ACC112 (cell line): ENCODE measurements at regions not wholly inside any gene's neighbourhood (a gene's known extent, or its start where the extent isn't known, plus 50 kb on each side); places are given as distances from the start of the nearest gene placed in this dataset.

ENCODE experiments used
- H2AFZ ChIP-seq: fragments of 200-600 bp; sonication (generic); one replicate; pipeline ENCODE4 v1.6.0; 2017; ENCODE audit warnings: antibody characterized with exemption, low read length; ENCODE audit not compliant: unreplicated experiment
- H3K27ac ChIP-seq: fragments of 200-600 bp; sonication (generic); 2 replicates; pipeline ENCODE4 v1.5.1; 2014; ENCODE audit warnings: low read depth, mild to moderate bottlenecking, antibody characterized with exemption, low read length, moderate library complexity
- H3K27me3 ChIP-seq: fragments of 200-600 bp; sonication (generic); 2 replicates; pipeline ENCODE4 v1.6.1; 2014; ENCODE audit warnings: mild to moderate bottlenecking, antibody characterized with exemption, low read length, moderate library complexity, mixed read lengths; ENCODE audit not compliant: insufficient read depth
- H3K36me3 ChIP-seq: fragments of 200-600 bp; sonication (generic); 2 replicates; pipeline ENCODE4 v1.6.1; 2016; ENCODE audit warnings: mild to moderate bottlenecking, antibody characterized with exemption, low read length, moderate library complexity, mixed read lengths; ENCODE audit not compliant: insufficient read depth
- H3K4me1 ChIP-seq: fragments of 200-600 bp; sonication (generic); one replicate; pipeline ENCODE4 v1.6.1; 2016; ENCODE audit warnings: low read length, mixed read lengths; ENCODE audit not compliant: insufficient read depth, unreplicated experiment, control insufficient read depth
- H3K4me3 ChIP-seq: fragments of 200-600 bp; sonication (generic); 2 replicates; pipeline ENCODE4 v1.5.1; 2014; ENCODE audit warnings: mild to moderate bottlenecking, low read depth, low read length
- H3K79me2 ChIP-seq: fragments of 200-600 bp; sonication (generic); one replicate; pipeline ENCODE4 v1.6.0; 2016; ENCODE audit warnings: low read length; ENCODE audit not compliant: control insufficient read depth, unreplicated experiment, insufficient read depth

- H3K27ac ChIP-seq, result no peak overlapping the region
- no peak overlapping the region for H3K4me3 ChIP-seq
- H3K36me3 ChIP-seq, result no peaks in the 10 kb centered on the region
- no peak overlapping the region for H2AFZ ChIP-seq
- H3K4me1 ChIP-seq, result peaks cover 13% of the 10 kb centered on the region
- no peaks in the 10 kb centered on the region for H3K27me3 ChIP-seq
- no peaks in the 10 kb centered on the region for H3K79me2 ChIP-seq
Observed at GRCh38 chr22:47278655-47279054, 516.2 kb downstream of the TBC1D22A start.

DNA sequence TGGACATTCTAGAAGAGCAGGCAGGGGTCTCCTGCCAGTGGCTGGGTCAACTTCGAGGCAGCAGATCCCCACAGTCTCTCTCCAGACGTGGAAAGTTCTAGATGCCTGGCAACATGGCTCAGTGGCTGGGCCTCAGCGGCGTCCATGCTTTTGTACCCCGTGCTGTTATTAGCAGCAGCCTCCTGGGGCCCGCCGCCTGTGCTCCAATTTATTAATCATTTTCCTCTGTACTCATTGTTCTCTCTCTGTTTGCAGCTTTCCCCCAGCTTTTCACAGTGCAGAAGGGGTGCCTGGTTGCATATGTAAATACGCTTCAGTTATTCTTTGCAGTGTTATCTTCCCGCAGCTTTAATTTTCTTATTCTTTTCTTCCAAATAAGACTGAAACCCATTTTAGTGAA is 515.1 kb downstream of the TBC1D22A start:
- Histone ChIP-seq H2AFZ (no peak overlapping the region), H3K27me3 (no peaks in the 10 kb centered on the region), H3K79me2 (no peaks in the 10 kb centered on the region), H3K4me3 (no peak overlapping the region), H3K4me1 (peaks cover 13% of the 10 kb centered on the region), H3K27ac (no peak overlapping the region), H3K36me3 (no peaks in the 10 kb centered on the region)

DNA sequence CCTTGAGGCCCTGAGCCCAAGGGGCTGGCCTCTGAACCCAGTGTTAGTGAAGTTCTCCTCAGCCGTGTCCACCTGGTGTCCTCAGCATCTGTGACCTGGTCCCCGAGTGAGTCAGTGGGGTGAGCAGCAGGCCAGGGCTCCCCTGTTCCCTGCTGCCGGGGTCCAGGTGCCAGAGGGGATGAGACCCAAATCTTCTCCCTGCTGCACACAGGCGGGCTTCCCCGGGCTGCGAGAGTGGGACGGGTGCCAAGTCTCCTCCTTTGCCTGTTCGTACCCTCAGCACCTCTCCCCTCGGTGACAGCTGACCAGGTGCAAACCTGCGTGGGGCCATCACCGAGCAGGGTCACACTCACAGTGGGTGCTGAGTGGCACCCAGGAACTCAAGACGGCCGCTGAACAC is 514.5 kb downstream of the TBC1D22A start:
- no peak overlapping the region for H2AFZ ChIP-seq
- no peaks in the 10 kb centered on the region for H3K79me2 ChIP-seq
- no peak overlapping the region for H3K27ac ChIP-seq
- H3K4me1 ChIP-seq, result peaks cover 13% of the 10 kb centered on the region
- no peaks in the 10 kb centered on the region for H3K27me3 ChIP-seq
- no peaks in the 10 kb centered on the region for H3K36me3 ChIP-seq
- no peak overlapping the region for H3K4me3 ChIP-seq

GRCh38 chr22:47276450-47276820 is 514.0 kb downstream of the TBC1D22A start:
- Histone ChIP-seq H3K27ac (no peak overlapping the region), H3K4me3 (no peak overlapping the region), H3K36me3 (no peaks in the 10 kb centered on the region), H3K27me3 (no peaks in the 10 kb centered on the region), H3K4me1 (peaks cover 13% of the 10 kb centered on the region), H3K79me2 (no peaks in the 10 kb centered on the region), H2AFZ (no peak overlapping the region)

- Histone ChIP-seq H3K27ac (no peak overlapping the region), H3K4me1 (peaks cover 13% of the 10 kb centered on the region), H3K27me3 (no peaks in the 10 kb centered on the region), H3K36me3 (no peaks in the 10 kb centered on the region), H3K79me2 (no peaks in the 10 kb centered on the region), H2AFZ (no peak overlapping the region), H3K4me3 (no peak overlapping the region)
Observed at GRCh38 chr22:47275605-47276449, 513.4 kb downstream of the TBC1D22A start.

- H3K79me2 ChIP-seq, result no peaks in the 10 kb centered on the region
- no peak overlapping the region for H3K27ac ChIP-seq
- H3K4me3 ChIP-seq, result no peak overlapping the region
- H3K36me3 ChIP-seq, result no peaks in the 10 kb centered on the region
- H2AFZ ChIP-seq, result no peak overlapping the region
- no peaks in the 10 kb centered on the region for H3K27me3 ChIP-seq
- H3K4me1 ChIP-seq, result peaks cover 13% of the 10 kb centered on the region
Observed at GRCh38 chr22:47274196-47274595, 511.7 kb downstream of the TBC1D22A start.

- H3K4me3 ChIP-seq, result no peak overlapping the region
- no peaks in the 10 kb centered on the region for H3K79me2 ChIP-seq
- no peaks in the 10 kb centered on the region for H3K36me3 ChIP-seq
- peaks cover 3% of the 10 kb centered on the region for H3K4me1 ChIP-seq
- no peak overlapping the region for H3K27ac ChIP-seq
- no peaks in the 10 kb centered on the region for H3K27me3 ChIP-seq
- no peak overlapping the region for H2AFZ ChIP-seq
Observed at GRCh38 chr22:47270463-47271135, 508.1 kb downstream of the TBC1D22A start.

GRCh38 chr22:47269516-47270088 is 507.2 kb downstream of the TBC1D22A start:
- no peak overlapping the region for H2AFZ ChIP-seq
- H3K4me1 ChIP-seq, result no peaks in the 10 kb centered on the region
- no peak overlapping the region for H3K4me3 ChIP-seq
- H3K79me2 ChIP-seq, result no peaks in the 10 kb centered on the region
- no peak overlapping the region for H3K27ac ChIP-seq
- no peaks in the 10 kb centered on the region for H3K36me3 ChIP-seq
- no peaks in the 10 kb centered on the region for H3K27me3 ChIP-seq

GRCh38 chr22:47267513-47268282 is 505.2 kb downstream of the TBC1D22A start:
- Histone ChIP-seq H3K79me2 (no peaks in the 10 kb centered on the region), H3K4me1 (no peaks in the 10 kb centered on the region), H2AFZ (no peak overlapping the region), H3K27ac (no peak overlapping the region), H3K36me3 (no peaks in the 10 kb centered on the region), H3K27me3 (no peaks in the 10 kb centered on the region), H3K4me3 (no peak overlapping the region)

- H3K36me3 ChIP-seq, result no peaks in the 10 kb centered on the region
- H3K4me3 ChIP-seq, result no peak overlapping the region
- no peaks in the 10 kb centered on the region for H3K4me1 ChIP-seq
- no peak overlapping the region for H3K27ac ChIP-seq
- no peaks in the 10 kb centered on the region for H3K79me2 ChIP-seq
- no peak overlapping the region for H2AFZ ChIP-seq
- no peaks in the 10 kb centered on the region for H3K27me3 ChIP-seq
Observed at GRCh38 chr22:47266329-47266728, 503.9 kb downstream of the TBC1D22A start.
